Stomach (tissue), 4 donors: ENCODE measurements at regions not wholly inside any gene's neighbourhood (a gene's known extent, or its start where the extent isn't known, plus 50 kb on each side); places are given as distances from the start of the nearest gene placed in this dataset.

ENCODE experiments used
- CTCF ChIP-seq, 7 experiments: fragments of 450-650 bp in 4 of 7; fragments of 200-600 bp in 3 of 7; sonication (generic) in 3 of 7; IDR thresholded peaks; one replicate each; pipeline ENCODE4 v1.5.1; 2016 to 2019; ENCODE audit warnings: antibody characterized with exemption in 7 of 7, control low read depth in 2 of 7, mild to moderate bottlenecking in 1 of 7
- EP300 ChIP-seq: sonication (generic); formaldehyde crosslinking; IDR thresholded peaks from one replicate; pipeline ENCODE4 v1.6.1; 2017; ENCODE audit warnings: antibody characterized with exemption
- POLR2A ChIP-seq, 4 donors: fragments of 450-650 bp; IDR thresholded peaks; one replicate each; pipeline ENCODE4 v1.6.1; 2016; ENCODE audit warnings: antibody characterized with exemption in 4 of 4, control low read depth in 2 of 4, mild to moderate bottlenecking in 1 of 4, moderate library complexity in 1 of 4
- POLR2AphosphoS5 ChIP-seq, 3 donors: sonication (generic); formaldehyde crosslinking; IDR thresholded peaks; one replicate each; pipeline ENCODE4 v1.6.1; 2016; ENCODE audit warnings: antibody characterized with exemption in 3 of 3

GRCh38 chr10:78993261-78993945, 75.4 kb upstream of the ZMIZ1 start:
- TF ChIP-seq POLR2AphosphoS5 (IDR thresholded peaks at IDR 0.05) (no peak), CTCF (IDR thresholded peaks at IDR 0.05) (no peak), POLR2A (IDR thresholded peaks at IDR 0.05) (no peak), EP300 (no peak)
